SU-DHL-6 (cell line): ENCODE measurements at regions not wholly inside any gene's neighbourhood (a gene's known extent, or its start where the extent isn't known, plus 50 kb on each side); places are given as distances from the start of the nearest gene placed in this dataset.

ENCODE experiments used
- CTCF ChIP-seq: fragments of 200-600 bp; sonication (generic); IDR thresholded peaks from one replicate; pipeline ENCODE4 v1.5.1; 2017; ENCODE audit warnings: antibody characterized with exemption, mild to moderate bottlenecking, low read length, moderate library complexity; ENCODE audit not compliant: insufficient read depth, poor library complexity, severe bottlenecking
- EZH2phosphoT487 ChIP-seq: fragments of 200-600 bp; sonication (generic), shearing (Covaris generic); conservative IDR thresholded peaks from 2 replicates; pipeline ENCODE4 v1.6.1; 2018; ENCODE audit warnings: mild to moderate bottlenecking, antibody characterized with exemption, low read length, moderate library complexity, mixed read lengths

GRCh38 chr15:94987085-94987484, 755.7 kb downstream of the MCTP2 start:
- no peak for TF ChIP-seq CTCF
- TF ChIP-seq EZH2phosphoT487: no peak
